Stimulated activated CD8-positive, alpha-beta memory T cell treated with anti-CD3 and anti-CD28 coated beads, Interleukin-2, amount 100 ng/mL, for 48 hours (primary cell): ENCODE measurements at regions not wholly inside any gene's neighbourhood (a gene's known extent, or its start where the extent isn't known, plus 50 kb on each side); places are given as distances from the start of the nearest gene placed in this dataset.
"Not testable (repeated sequence)": the region's sequence is repeated elsewhere in the genome, so short reads cannot be mapped to it uniquely, and the experiment has no call there.

Source experiments
- DNase-seq, 2 donors: peaks; one replicate each; pipeline ENCODE4 v3.0.0-alpha.2; 2020; ENCODE audit warnings: low read depth in 2 of 2

- DNase-seq = no peak
These were observed 534.2 kb downstream of the NSUN3 start for GRCh38 chr3:94596887-94597566.

GRCh38 chr3:94607778-94608177 is 544.9 kb downstream of the NSUN3 start:
- no peak for DNase-seq

GRCh38 chr3:94609908-94610307 is 547.0 kb downstream of the NSUN3 start:
- DNase-seq = no peak

GRCh38 chr3:94611596-94611995 is 548.7 kb downstream of the NSUN3 start:
- DNase-seq = no peak

GRCh38 chr3:94612631-94613030 is 549.8 kb downstream of the NSUN3 start:
- no peak for DNase-seq

GRCh38 chr3:94614192-94614591 is 551.3 kb downstream of the NSUN3 start:
- no peak for DNase-seq

- DNase-seq = no peak
These were observed 552.6 kb downstream of the NSUN3 start for GRCh38 chr3:94615275-94616065.

- no peak for DNase-seq
These were observed 554.0 kb downstream of the NSUN3 start for GRCh38 chr3:94616833-94617232.

- no peak for DNase-seq
These were observed 554.5 kb downstream of the NSUN3 start for GRCh38 chr3:94617312-94617711.

GRCh38 chr3:94619643-94620042 is 556.8 kb downstream of the NSUN3 start:
- no peak for DNase-seq

- DNase-seq = no peak
These were observed 563.7 kb downstream of the NSUN3 start for GRCh38 chr3:94626573-94626972.

- DNase-seq = no peak
These were observed 564.8 kb downstream of the NSUN3 start for GRCh38 chr3:94627689-94628088.

GRCh38 chr3:94643400-94643799 is 580.5 kb downstream of the NSUN3 start:
- no peak for DNase-seq

- DNase-seq = no peak
These were observed 582.9 kb downstream of the NSUN3 start for GRCh38 chr3:94645790-94646189.

GRCh38 chr3:94647131-94647530 is 584.3 kb downstream of the NSUN3 start:
- no peak for DNase-seq

GRCh38 chr3:94648270-94649180 is 585.7 kb downstream of the NSUN3 start:
- DNase-seq = not testable (repeated sequence)

GRCh38 chr3:94654096-94654495 is 591.2 kb downstream of the NSUN3 start:
- DNase-seq = no peak

GRCh38 chr3:94665922-94666321 is 603.1 kb downstream of the NSUN3 start:
- no peak for DNase-seq

- no peak for DNase-seq
These were observed 608.2 kb downstream of the NSUN3 start for GRCh38 chr3:94671078-94671477.

GRCh38 chr3:94673876-94674275 is 611.0 kb downstream of the NSUN3 start:
- no peak for DNase-seq

GRCh38 chr3:94686208-94686607 is 623.3 kb downstream of the NSUN3 start:
- DNase-seq = no peak

- no peak for DNase-seq
These were observed 631.3 kb downstream of the NSUN3 start for GRCh38 chr3:94693997-94694640.
